Spleen (tissue), 11 donors: ENCODE measurements at regions not wholly inside any gene's neighbourhood (a gene's known extent, or its start where the extent isn't known, plus 50 kb on each side); places are given as distances from the start of the nearest gene placed in this dataset.

Source experiments
- DNase-seq: peaks from one replicate; pipeline ENCODE4 v3.0.0-alpha.2; 2020
- H3K27ac ChIP-seq, 8 donors: fragments of 200-600 bp; sonication (generic) in 7 of 8; 1 replicate in 4 of 8; 2 replicates in 4 of 8; pipeline versions ENCODE4 v1.5.0 to v1.8.0; 2016 to 2021; ENCODE audit warnings: inconsistent platforms in 4 of 8, mild to moderate bottlenecking in 4 of 8, moderate library complexity in 1 of 8
- H3K27me3 ChIP-seq, 7 donors: fragments of 200-600 bp; sonication (generic) in 6 of 7; replicated peaks in 1 of 7; 1 replicate in 4 of 7; 2 replicates in 3 of 7; pipeline versions ENCODE4 v1.5.0 to v1.8.0; 2016 to 2021; ENCODE audit warnings: inconsistent platforms in 3 of 7, mild to moderate bottlenecking in 1 of 7
- H3K36me3 ChIP-seq, 6 donors: fragments of 200-600 bp; sonication (generic) in 5 of 6; 1 replicate in 4 of 6; 2 replicates in 2 of 6; pipeline versions ENCODE4 v1.5.0 to v1.8.0; 2016 to 2021; ENCODE audit warnings: inconsistent platforms in 2 of 6
- H3K4me1 ChIP-seq, 6 donors: fragments of 200-600 bp; sonication (generic) in 5 of 6; 1 replicate in 3 of 6; 2 replicates in 3 of 6; pipeline versions ENCODE4 v1.5.0 to v1.8.0; 2016 to 2021; ENCODE audit warnings: inconsistent platforms in 3 of 6
- H3K4me3 ChIP-seq, 8 donors: fragments of 200-600 bp; sonication (generic) in 7 of 8; 1 replicate in 4 of 8; 2 replicates in 4 of 8; pipeline versions ENCODE4 v1.5.0 to v1.8.0; 2016 to 2021; ENCODE audit warnings: inconsistent platforms in 4 of 8, mild to moderate bottlenecking in 4 of 8, moderate library complexity in 2 of 8
- H3K9me3 ChIP-seq, 8 donors: fragments of 200-600 bp; sonication (generic) in 7 of 8; 1 replicate in 4 of 8; 2 replicates in 4 of 8; pipeline versions ENCODE4 v1.5.0 to v1.8.0; 2016 to 2021; ENCODE audit warnings: inconsistent platforms in 4 of 8
- CTCF ChIP-seq, 11 experiments: fragments of 200-600 bp in 7 of 11; fragments of 450-650 bp in 4 of 11; sonication (generic) in 4 of 11; IDR thresholded peaks in 8 of 11; conservative IDR thresholded peaks in 3 of 11; 1 replicate in 7 of 11; 2 replicates in 4 of 11; pipeline versions ENCODE4 v1.4.0 to v1.8.0; 2016 to 2021; ENCODE audit warnings: antibody characterized with exemption in 11 of 11, inconsistent platforms in 4 of 11, mild to moderate bottlenecking in 1 of 11
- POLR2A ChIP-seq, 3 donors: fragments of 450-650 bp; IDR thresholded peaks; one replicate each; pipeline ENCODE4 v1.5.1; 2017; ENCODE audit warnings: antibody characterized with exemption in 3 of 3, mild to moderate bottlenecking in 1 of 3
- POLR2AphosphoS5 ChIP-seq, 3 donors: sonication (generic); formaldehyde crosslinking; IDR thresholded peaks; one replicate each; pipeline ENCODE4 v1.5.1; 2017; ENCODE audit warnings: antibody characterized with exemption in 3 of 3
- WGBS, 5 donors: extraction: QIAGEN DNeasy Blood & Tissue Kit in 3 of 5; methylation state at CpG; one replicate each; pipeline versions ENCODE4 v1.1.5 to v1.1.7; 2013 to 2018; 5-methylcytosine and 5-hydroxymethylcytosine counted together
- intact Hi-C: fragments of 100-400 bp; cut with DNase I; formaldehyde crosslinking; loops from one replicate; pipeline ENCODE4 v1.15.0; 2023; ENCODE audit warnings: low total_unique reads
- donor health status: healthy with polysubstance abuse.
- donor health status: DM: no; HTN: no; CAD: no; lungs with moderate emphysema.
- donor health status: DM: no; HTN: no; CAD: no.
- donor health status: Bipolar disorder and iron deficiency.
- donor health status: healthy.
- donor health status: DM: no; HTN: no; CAD: no.
- donor health status: DM: yes; HTN: yes; CAD: no.

GRCh38 chr18:7288544-7288943, 57.7 kb downstream of the LRRC30 start:
- Histone ChIP-seq H3K9me3 (peaks cover 0 to 9% (median 2%) of the 10 kb centered on the region in 8 donors), H3K4me3 (no peak overlapping the region), H3K27ac (no peak overlapping the region), H3K4me1 (no peaks in the 10 kb centered on the region), H3K36me3 (no peaks in the 10 kb centered on the region), H3K27me3 (no peaks in the 10 kb centered on the region)
- TF ChIP-seq POLR2AphosphoS5 (IDR thresholded peaks at IDR 0.05): no peak
- intact Hi-C loops: no loop called here
- no peak for DNase-seq
- 87 to 96% (median 90%) methylated on average over 6 of the region's 6 CpGs for WGBS, 5 donors

DNA sequence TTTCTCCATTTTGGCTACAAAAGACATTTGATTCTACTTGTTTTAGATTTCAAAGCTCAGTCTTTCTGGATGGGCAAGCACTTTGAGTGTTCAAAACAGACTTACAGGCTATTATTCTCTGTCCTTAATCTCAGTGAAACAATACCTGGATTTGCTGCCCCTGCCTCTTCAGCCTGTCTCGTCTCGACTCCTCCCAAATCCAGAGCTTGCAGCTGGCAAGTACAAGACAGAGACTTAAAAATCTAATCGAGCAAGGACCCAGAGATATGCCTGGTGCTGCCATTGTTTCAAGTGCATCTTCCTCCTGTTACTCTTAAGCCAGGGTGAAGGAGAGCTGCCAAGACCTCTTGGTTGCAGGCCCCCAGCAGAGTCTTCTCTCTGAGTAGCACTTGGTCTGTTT, 59.2 kb downstream of the LRRC30 start:
- no peaks in the 10 kb centered on the region for H3K36me3 ChIP-seq
- no peaks in the 10 kb centered on the region for H3K4me1 ChIP-seq
- intact Hi-C loops: no loop called here
- no peaks in the 10 kb centered on the region for H3K27me3 ChIP-seq
- TF ChIP-seq POLR2A (IDR thresholded peaks at IDR 0.05) (no peak), CTCF (IDR thresholded peaks at IDR 0.05 in 8 of 11, conservative IDR thresholded peaks at IDR 0.05 in 3 of 11) (no peak), POLR2AphosphoS5 (IDR thresholded peaks at IDR 0.05) (no peak)
- 74 to 87% (median 86%) methylated on average over 3 of the region's 3 CpGs for WGBS, 5 donors
- H3K4me3 ChIP-seq: no peak overlapping the region
- no peak for DNase-seq
- H3K27ac ChIP-seq: no peak overlapping the region
- H3K9me3 ChIP-seq: peaks cover 0 to 24% (median 15%) of the 10 kb centered on the region in 8 donors

- Histone ChIP-seq H3K4me1 (no peaks in the 10 kb centered on the region), H3K27ac (no peak overlapping the region), H3K36me3 (no peaks in the 10 kb centered on the region), H3K9me3 (peaks cover 0 to 34% (median 24%) of the 10 kb centered on the region in 8 donors), H3K4me3 (no peak overlapping the region), H3K27me3 (no peaks in the 10 kb centered on the region)
- intact Hi-C loops: no loop called here
- WGBS, 5 donors: 8 to 26% (median 12%) methylated on average over 3 of the region's 3 CpGs
- TF ChIP-seq POLR2A (IDR thresholded peaks at IDR 0.05) (no peak), CTCF (IDR thresholded peaks at IDR 0.05 in 8 of 11, conservative IDR thresholded peaks at IDR 0.05 in 3 of 11) (no peak), POLR2AphosphoS5 (IDR thresholded peaks at IDR 0.05) (no peak)
- DNase-seq: no peak
These were observed 60.2 kb downstream of the LRRC30 start for GRCh38 chr18:7291046-7291445.

GRCh38 chr18:7298149-7298548, 67.3 kb downstream of the LRRC30 start:
- intact Hi-C loops: no loop called here
- H3K9me3 ChIP-seq: peaks cover 3 to 84% (median 65%) of the 10 kb centered on the region in 8 donors
- H3K36me3 ChIP-seq: no peaks in the 10 kb centered on the region
- H3K4me3 ChIP-seq: no peak overlapping the region
- TF ChIP-seq POLR2A (IDR thresholded peaks at IDR 0.05) (no peak), CTCF (IDR thresholded peaks at IDR 0.05 in 8 of 11, conservative IDR thresholded peaks at IDR 0.05 in 3 of 11) (no peak), POLR2AphosphoS5 (IDR thresholded peaks at IDR 0.05) (no peak)
- H3K27me3 ChIP-seq: no peaks in the 10 kb centered on the region
- DNase-seq: no peak
- H3K27ac ChIP-seq: no peak overlapping the region
- H3K4me1 ChIP-seq: no peaks in the 10 kb centered on the region

GRCh38 chr18:7301094-7301493, 70.2 kb downstream of the LRRC30 start:
- no peak for DNase-seq
- 85 to 92% (median 86%) methylated on average over 1 of the region's 1 CpG for WGBS, 5 donors
- Histone ChIP-seq H3K27ac (no peak overlapping the region), H3K4me1 (no peaks in the 10 kb centered on the region), H3K9me3 (peaks cover 3 to 56% (median 45%) of the 10 kb centered on the region in 8 donors), H3K36me3 (no peaks in the 10 kb centered on the region), H3K4me3 (no peak overlapping the region), H3K27me3 (no peaks in the 10 kb centered on the region)
- intact Hi-C loops: no loop called here
- TF ChIP-seq POLR2AphosphoS5 (IDR thresholded peaks at IDR 0.05) (no peak), POLR2A (IDR thresholded peaks at IDR 0.05) (no peak), CTCF (IDR thresholded peaks at IDR 0.05 in 8 of 11, conservative IDR thresholded peaks at IDR 0.05 in 3 of 11) (no peak)
